ENCODE measurements at regions not wholly inside any gene's neighbourhood (a gene's known extent, or its start where the extent isn't known, plus 50 kb on each side); places are given as distances from the start of the nearest gene placed in this dataset.

GRCh38 chr4:185931375-185931774, 119.4 kb upstream of the SORBS2 start:
- Mint-ChIP-seq H3K36me3 (ENCODE audit: low read depth) (no peaks in the 10 kb centered on the region), H3K27ac (ENCODE audit: unreplicated experiment) (no peak overlapping the region), H3K4me1 (peaks cover 15% of the 10 kb centered on the region), H3K9me3 (no peaks in the 10 kb centered on the region), H3K4me3 (no peak overlapping the region), H3K27me3 (ENCODE audit: low read depth) (no peaks in the 10 kb centered on the region)
- no peak for DNase-seq (ENCODE audit: low read depth, low spot score)
- no peak for TF ChIP-seq CTCF (conservative IDR thresholded peaks at IDR 0.05)

DNA sequence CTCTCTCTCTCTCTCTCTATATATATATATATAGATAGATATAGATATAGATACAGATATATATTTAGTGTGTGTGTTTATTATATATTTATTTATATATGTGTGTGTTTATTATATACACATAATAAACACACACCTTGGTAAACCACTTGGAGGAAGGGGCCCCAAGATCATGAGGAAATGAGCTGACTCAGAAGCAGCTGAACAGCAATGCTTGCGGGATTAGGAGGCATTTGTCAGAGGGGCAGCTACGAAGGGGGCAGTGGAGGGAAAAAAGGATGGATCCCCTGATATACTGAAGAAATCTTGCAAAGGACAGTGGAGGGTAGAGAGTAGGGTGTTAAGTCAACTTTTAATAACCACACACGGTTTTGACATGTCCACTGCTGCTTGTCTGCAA, 120.0 kb upstream of the SORBS2 start:
- no peak overlapping the region for H3K4me3 Mint-ChIP-seq
- no peak for TF ChIP-seq CTCF (conservative IDR thresholded peaks at IDR 0.05)
- DNase-seq (ENCODE audit: low read depth, low spot score), result no peak
- H3K4me1 Mint-ChIP-seq, result peaks cover 21% of the 10 kb centered on the region
- no peak overlapping the region for H3K27ac Mint-ChIP-seq (ENCODE audit: unreplicated experiment)
- no peaks in the 10 kb centered on the region for H3K36me3 Mint-ChIP-seq (ENCODE audit: low read depth)
- H3K27me3 Mint-ChIP-seq (ENCODE audit: low read depth), result no peaks in the 10 kb centered on the region
- no peaks in the 10 kb centered on the region for H3K9me3 Mint-ChIP-seq

DNA sequence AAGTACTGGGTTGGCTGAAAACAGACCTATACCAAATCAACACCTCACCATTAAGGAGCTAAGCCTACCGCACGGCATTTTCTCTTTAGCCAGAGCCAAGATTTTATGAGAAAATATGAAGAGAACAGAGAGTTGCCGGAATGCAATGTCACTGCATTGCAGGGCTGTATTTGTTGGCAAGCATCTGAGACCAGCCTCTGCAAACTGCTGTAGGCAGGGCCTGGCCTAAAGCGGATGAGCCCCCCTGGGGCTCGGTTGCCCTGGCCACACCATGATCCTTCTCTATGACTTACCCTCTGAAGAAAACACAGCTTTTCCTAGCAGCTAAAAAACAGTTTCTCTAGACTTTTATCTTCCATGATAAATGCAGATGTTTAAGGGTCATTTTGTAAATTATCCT, 120.5 kb upstream of the SORBS2 start:
- Mint-ChIP-seq H3K27ac (ENCODE audit: unreplicated experiment) (no peak overlapping the region), H3K4me1 (peaks cover 23% of the 10 kb centered on the region), H3K4me3 (no peak overlapping the region), H3K36me3 (ENCODE audit: low read depth) (no peaks in the 10 kb centered on the region), H3K27me3 (ENCODE audit: low read depth) (no peaks in the 10 kb centered on the region), H3K9me3 (no peaks in the 10 kb centered on the region)
- TF ChIP-seq CTCF (conservative IDR thresholded peaks at IDR 0.05), result no peak
- no peak for DNase-seq (ENCODE audit: low read depth, low spot score)

DNA sequence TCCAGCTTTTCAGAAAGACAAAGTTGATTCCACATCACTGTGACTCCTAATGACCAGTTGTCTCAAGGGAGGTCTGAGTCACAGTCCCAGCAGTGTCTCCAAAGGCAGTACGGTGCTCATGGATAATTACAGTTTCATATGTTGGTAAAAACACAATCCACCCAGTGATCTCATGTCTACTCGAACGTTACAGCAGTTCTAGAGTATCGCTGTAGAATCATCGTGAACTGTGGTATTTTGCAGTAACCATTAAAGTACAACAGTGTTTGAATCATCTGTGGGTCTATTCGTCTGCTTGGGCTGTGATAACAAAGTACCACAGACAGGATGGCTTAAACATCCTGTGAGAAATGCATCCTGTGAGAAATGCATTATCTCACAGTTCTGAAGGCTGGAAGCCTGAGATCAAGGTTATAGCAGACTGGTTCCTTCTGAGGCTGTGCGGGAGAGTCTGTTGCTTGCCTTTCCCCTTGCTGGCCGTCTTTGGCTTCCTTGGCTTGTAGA, 121.1 kb upstream of the SORBS2 start:
- no peaks in the 10 kb centered on the region for H3K36me3 Mint-ChIP-seq (ENCODE audit: low read depth)
- TF ChIP-seq CTCF (conservative IDR thresholded peaks at IDR 0.05), result no peak
- DNase-seq (ENCODE audit: low read depth, low spot score), result no peak
- peaks cover 23% of the 10 kb centered on the region for H3K4me1 Mint-ChIP-seq
- H3K27me3 Mint-ChIP-seq (ENCODE audit: low read depth), result no peaks in the 10 kb centered on the region
- no peaks in the 10 kb centered on the region for H3K9me3 Mint-ChIP-seq
- H3K4me3 Mint-ChIP-seq, result no peak overlapping the region
- no peak overlapping the region for H3K27ac Mint-ChIP-seq (ENCODE audit: unreplicated experiment)

GRCh38 chr4:185936650-185937376, 124.8 kb upstream of the SORBS2 start:
- Mint-ChIP-seq H3K4me1 (peaks cover 23% of the 10 kb centered on the region), H3K36me3 (ENCODE audit: low read depth) (no peaks in the 10 kb centered on the region), H3K27me3 (ENCODE audit: low read depth) (no peaks in the 10 kb centered on the region), H3K27ac (ENCODE audit: unreplicated experiment) (no peak overlapping the region), H3K9me3 (no peaks in the 10 kb centered on the region), H3K4me3 (no peak overlapping the region)
- DNase-seq (ENCODE audit: low read depth, low spot score), result no peak
- no peak for TF ChIP-seq CTCF (conservative IDR thresholded peaks at IDR 0.05)

All from neural crest cell (in vitro differentiated cells).